Left ventricle myocardium inferior (tissue), 1 donor: ENCODE measurements at regions not wholly inside any gene's neighbourhood (a gene's known extent, or its start where the extent isn't known, plus 50 kb on each side); places are given as distances from the start of the nearest gene placed in this dataset.

Experiments
- DNase-seq: peaks from one replicate; pipeline ENCODE4 v3.0.0-alpha.2; 2020
- H3K27ac ChIP-seq: fragments of 200-600 bp; replicated peaks from 2 replicates; pipeline ENCODE4 v1.8.0; 2021
- H3K27me3 ChIP-seq: fragments of 200-600 bp; 2 replicates; pipeline ENCODE4 v1.8.0; 2021; ENCODE audit warnings: low read depth
- H3K36me3 ChIP-seq: fragments of 200-600 bp; 2 replicates; pipeline ENCODE4 v1.8.0; 2021
- H3K4me1 ChIP-seq: fragments of 200-600 bp; 2 replicates; pipeline ENCODE4 v1.8.0; 2021
- H3K4me3 ChIP-seq: fragments of 200-600 bp; 2 replicates; pipeline ENCODE4 v1.8.0; 2021; ENCODE audit warnings: mild to moderate bottlenecking, moderate library complexity
- H3K9me3 ChIP-seq: fragments of 200-600 bp; replicated peaks from 2 replicates; pipeline ENCODE4 v1.8.0; 2021
- CTCF ChIP-seq: fragments of 200-600 bp; IDR thresholded peaks from 2 replicates; pipeline ENCODE4 v1.8.0; 2021; ENCODE audit warnings: antibody characterized with exemption, mild to moderate bottlenecking, borderline replicate concordance
- intact Hi-C: fragments of 100-400 bp; cut with micrococcal nuclease; formaldehyde crosslinking; loops from one replicate; pipeline ENCODE4 v1.11.0; 2022
- donor health status: DM: no; HTN: yes; CAD: no; lungs with severe emphysema.

DNA sequence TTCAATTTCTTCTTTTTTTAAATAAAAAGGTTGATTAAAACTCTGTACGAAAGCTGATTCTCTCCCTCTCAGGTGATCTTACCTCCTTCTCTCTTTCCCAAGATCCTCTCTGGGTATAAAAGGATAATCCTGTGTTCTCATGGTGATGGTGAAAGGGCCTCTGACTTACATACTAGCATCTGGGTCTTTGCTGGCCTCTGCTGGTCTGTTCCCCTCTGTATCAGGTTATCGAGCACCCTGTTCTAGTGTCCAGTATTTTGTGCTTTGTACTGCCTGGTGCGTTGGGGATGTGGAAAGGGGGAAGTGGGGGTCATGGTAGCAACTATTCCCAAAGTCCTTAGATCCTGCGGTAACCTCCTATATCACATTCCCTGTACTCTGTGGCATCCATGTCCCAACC lies 328.9 kb downstream of the NR2F1-AS1 start:
- intact Hi-C loops, result no loop called here

GRCh38 chr5:93251347-93251746 lies 329.7 kb downstream of the NR2F1-AS1 start:
- Histone ChIP-seq H3K27me3 (no peaks in the 10 kb centered on the region), H3K4me1 (no peaks in the 10 kb centered on the region), H3K4me3 (no peak overlapping the region), H3K27ac (no peak overlapping the region), H3K36me3 (no peaks in the 10 kb centered on the region), H3K9me3 (no peaks in the 10 kb centered on the region)
- intact Hi-C loops, result no loop called here
- TF ChIP-seq CTCF, result no peak
- DNase-seq, result no peak

More for the DNA sequence above, 328.9 kb downstream of the NR2F1-AS1 start:
- Histone ChIP-seq H3K4me1 (no peaks in the 10 kb centered on the region), H3K36me3 (no peaks in the 10 kb centered on the region), H3K4me3 (no peak overlapping the region), H3K27ac (no peak overlapping the region), H3K27me3 (no peaks in the 10 kb centered on the region), H3K9me3 (no peaks in the 10 kb centered on the region)
- TF ChIP-seq CTCF, result no peak
- DNase-seq, result no peak

GRCh38 chr5:93250424-93250823 lies 330.6 kb downstream of the NR2F1-AS1 start:
- intact Hi-C loops, result no loop called here
- Histone ChIP-seq H3K36me3 (no peaks in the 10 kb centered on the region), H3K4me3 (no peak overlapping the region), H3K27ac (peak overlapping the region; percentile 13), H3K4me1 (no peaks in the 10 kb centered on the region), H3K27me3 (no peaks in the 10 kb centered on the region), H3K9me3 (no peaks in the 10 kb centered on the region)
- no peak for TF ChIP-seq CTCF
- DNase-seq, result no peak

DNA sequence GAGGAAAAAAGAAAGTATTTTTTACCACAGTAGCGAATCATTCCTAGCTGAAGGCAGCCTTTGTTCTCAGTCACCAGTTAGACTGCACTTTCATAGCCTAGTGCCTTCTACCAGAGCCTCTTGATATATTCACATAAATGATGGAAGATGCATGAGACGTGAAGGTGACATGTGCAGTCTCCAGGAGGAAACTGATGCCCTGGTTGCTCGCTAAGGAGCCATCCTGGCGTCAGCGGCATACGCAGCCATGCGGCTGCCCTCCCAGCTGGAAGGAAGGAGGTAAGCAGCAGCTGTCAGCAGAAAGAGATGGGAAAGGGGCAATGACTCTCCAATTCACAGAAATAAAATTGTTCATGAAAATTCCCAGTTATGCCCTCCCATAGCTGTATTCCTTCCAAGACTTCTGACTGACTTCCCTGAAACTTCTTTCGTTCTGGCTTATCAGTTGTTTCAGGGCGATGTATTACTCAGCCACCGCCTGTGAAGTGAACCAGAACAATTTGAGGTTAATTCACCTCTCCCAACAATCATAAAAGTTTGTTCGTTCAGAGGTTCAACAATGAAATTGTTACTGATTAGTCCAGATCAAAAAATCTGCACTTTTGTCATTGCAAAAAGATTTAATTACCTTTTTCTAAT lies 331.2 kb downstream of the NR2F1-AS1 start:
- DNase-seq, result no peak
- H3K4me1 ChIP-seq, result no peaks in the 10 kb centered on the region
- H3K27ac ChIP-seq, result peak overlapping the region; percentile 13
- H3K27me3 ChIP-seq, result no peaks in the 10 kb centered on the region
- H3K4me3 ChIP-seq, result peak overlapping the region; percentile 37
- H3K9me3 ChIP-seq, result no peaks in the 10 kb centered on the region
- no peak for TF ChIP-seq CTCF
- intact Hi-C loops, result no loop called here
- H3K36me3 ChIP-seq, result no peaks in the 10 kb centered on the region

- DNase-seq, result no peak
- Histone ChIP-seq H3K36me3 (no peaks in the 10 kb centered on the region), H3K4me1 (no peaks in the 10 kb centered on the region), H3K27ac (peak overlapping the region; percentile 26), H3K27me3 (no peaks in the 10 kb centered on the region), H3K9me3 (no peaks in the 10 kb centered on the region), H3K4me3 (no peak overlapping the region)
- no peak for TF ChIP-seq CTCF
- intact Hi-C loops, result no loop called here
Observed at GRCh38 chr5:93247105-93247504, 333.9 kb downstream of the NR2F1-AS1 start.
